Right atrium auricular region (tissue), 2 donors: ENCODE measurements at regions not wholly inside any gene's neighbourhood (a gene's known extent, or its start where the extent isn't known, plus 50 kb on each side); places are given as distances from the start of the nearest gene placed in this dataset.

Experiments
- DNase-seq: peaks from one replicate; pipeline ENCODE4 v3.0.0-alpha.2; 2019; ENCODE audit warnings: low spot score
- H3K27ac ChIP-seq, 2 donors: fragments of 200-600 bp; sonication (generic); 1 replicate in 1 of 2; 2 replicates in 1 of 2; pipeline ENCODE4 v1.5.1; 2016 to 2019
- H3K27me3 ChIP-seq, 2 donors: fragments of 200-600 bp; sonication (generic); one replicate each; pipeline versions ENCODE4 v1.5.1 to v1.6.0; 2017 to 2019
- H3K36me3 ChIP-seq: fragments of 200-600 bp; sonication (generic); one replicate; pipeline ENCODE4 v1.5.1; 2016
- H3K4me1 ChIP-seq, 2 donors: fragments of 200-600 bp; sonication (generic); one replicate each; pipeline versions ENCODE4 v1.5.1 to v1.6.0; 2017 to 2019
- H3K4me3 ChIP-seq, 2 donors: fragments of 200-600 bp; sonication (generic); 1 replicate in 1 of 2; 2 replicates in 1 of 2; pipeline ENCODE4 v1.5.1; 2017 to 2019; ENCODE audit warnings: mild to moderate bottlenecking in 1 of 2, moderate library complexity in 1 of 2
- H3K9me3 ChIP-seq, 2 donors: fragments of 200-600 bp; sonication (generic); one replicate each; pipeline ENCODE4 v1.5.1; 2019
- CTCF ChIP-seq, 2 donors: fragments of 200-600 bp; sonication (generic); IDR thresholded peaks; one replicate each; pipeline ENCODE4 v1.5.1; 2019; ENCODE audit warnings: antibody characterized with exemption in 2 of 2

- Histone ChIP-seq H3K9me3 (no peaks in the 10 kb centered on the region), H3K27me3 (no peaks in the 10 kb centered on the region), H3K27ac (no peak overlapping the region), H3K4me3 (no peak overlapping the region), H3K36me3 (no peaks in the 10 kb centered on the region), H3K4me1 (no peaks in the 10 kb centered on the region)
- TF ChIP-seq CTCF (IDR thresholded peaks at IDR 0.05): no peak
- no peak for DNase-seq
Observed at GRCh38 chrX:4735299-4735698, 1021.9 kb upstream of the PRKX start.

- Histone ChIP-seq H3K27ac (no peak overlapping the region), H3K36me3 (no peaks in the 10 kb centered on the region), H3K9me3 (peaks cover 0 to 6% of the 10 kb centered on the region in 2 donors), H3K4me1 (no peaks in the 10 kb centered on the region), H3K4me3 (no peak overlapping the region), H3K27me3 (no peaks in the 10 kb centered on the region)
- no peak for TF ChIP-seq CTCF (IDR thresholded peaks at IDR 0.05)
- DNase-seq: no peak
Observed at GRCh38 chrX:4710618-4711433, 997.4 kb upstream of the PRKX start.

GRCh38 chrX:4708970-4709760, 995.7 kb upstream of the PRKX start:
- no peak for DNase-seq
- Histone ChIP-seq H3K4me3 (no peak overlapping the region), H3K27me3 (no peaks in the 10 kb centered on the region), H3K4me1 (no peaks in the 10 kb centered on the region), H3K9me3 (peaks cover 0 to 6% of the 10 kb centered on the region in 2 donors), H3K27ac (no peak overlapping the region), H3K36me3 (no peaks in the 10 kb centered on the region)
- TF ChIP-seq CTCF (IDR thresholded peaks at IDR 0.05): no peak

- DNase-seq: no peak
- Histone ChIP-seq H3K27ac (no peak overlapping the region), H3K36me3 (no peaks in the 10 kb centered on the region), H3K9me3 (peaks cover 0 to 6% of the 10 kb centered on the region in 2 donors), H3K4me1 (no peaks in the 10 kb centered on the region), H3K4me3 (no peak overlapping the region), H3K27me3 (no peaks in the 10 kb centered on the region)
- no peak for TF ChIP-seq CTCF (IDR thresholded peaks at IDR 0.05)
Observed at GRCh38 chrX:4706961-4707360, 993.5 kb upstream of the PRKX start.

- Histone ChIP-seq H3K27ac (no peak overlapping the region), H3K36me3 (no peaks in the 10 kb centered on the region), H3K4me1 (no peaks in the 10 kb centered on the region), H3K9me3 (no peaks in the 10 kb centered on the region), H3K4me3 (no peak overlapping the region), H3K27me3 (no peaks in the 10 kb centered on the region)
- DNase-seq: no peak
- no peak for TF ChIP-seq CTCF (IDR thresholded peaks at IDR 0.05)
Observed at GRCh38 chrX:4690521-4690920, 977.1 kb upstream of the PRKX start.
